ENCODE measurements at regions not wholly inside any gene's neighbourhood (a gene's known extent, or its start where the extent isn't known, plus 50 kb on each side); places are given as distances from the start of the nearest gene placed in this dataset.

DNA sequence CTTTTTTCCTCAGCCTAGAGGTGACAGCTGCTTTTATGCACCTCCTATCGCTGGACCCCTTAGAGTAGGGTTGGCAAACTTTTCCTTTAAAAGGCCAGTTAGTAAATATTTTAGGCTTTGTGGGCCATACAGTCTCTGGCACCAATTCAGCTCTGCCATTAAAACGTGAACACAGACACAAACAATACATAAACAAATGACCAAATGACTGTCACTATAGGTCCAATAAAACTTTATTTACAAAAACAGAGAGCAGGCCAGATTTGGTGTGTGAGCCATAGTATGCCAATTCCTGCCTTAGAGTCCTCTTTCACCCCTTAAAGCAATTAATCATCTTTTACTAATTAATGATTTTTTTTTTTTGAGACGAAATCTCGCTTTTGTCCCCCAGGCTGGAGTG is 61.1 kb upstream of the RPS13 start:
- H3K27ac ChIP-seq (ENCODE audit: insufficient read length, low read depth, low read length): no peak overlapping the region
- no peaks in the 10 kb centered on the region for H3K4me1 ChIP-seq (ENCODE audit: insufficient read depth, low read length)
- H3K9ac ChIP-seq (ENCODE audit: extremely low read depth, insufficient read length, low read length): no peak overlapping the region
- Mint-ChIP-seq H3K27ac (no peak overlapping the region), H3K4me1 (peaks cover 7 to 14% of the 10 kb centered on the region in 2 experiments), H3K4me3 (no peak overlapping the region), H3K36me3 (ENCODE audit: insufficient read depth in 1 of 3, low read depth in 3 of 3) (peaks cover 11 to 68% (median 59%) of the 10 kb centered on the region in 3 experiments; a peak in 6 of 7 replicates), H3K27me3 (ENCODE audit: low read depth) (no peaks in the 10 kb centered on the region), H3K9me3 (no peaks in the 10 kb centered on the region)
- H3K79me2 ChIP-seq (ENCODE audit: insufficient read depth, low read length): no peaks in the 10 kb centered on the region
- no peak overlapping the region for H2BK15ac ChIP-seq (ENCODE audit: low read depth, low read length)
- H3K56ac ChIP-seq (ENCODE audit: insufficient read length, low read depth, low read length): no peak overlapping the region
- H4K91ac ChIP-seq (ENCODE audit: insufficient read length, low read depth, low read length): no peak overlapping the region
- H2BK20ac ChIP-seq (ENCODE audit: low read depth, low read length, poor library complexity, severe bottlenecking): no peak overlapping the region
- H3K4ac ChIP-seq (ENCODE audit: low read depth, low read length): no peak overlapping the region
- WGBS (ENCODE audit: extremely low coverage, insufficient read length, low lambda C conversion rate): no CpG with 5 or more reads among the region's 4 CpGs
- H3K23ac ChIP-seq (ENCODE audit: insufficient read length, low read depth, low read length): no peak overlapping the region
- H3K79me1 ChIP-seq (ENCODE audit: insufficient read depth, low read depth, low read length, poor library complexity, severe bottlenecking): no peaks in the 10 kb centered on the region
- no peak overlapping the region for H2AFZ ChIP-seq (ENCODE audit: low read length)
- H4K5ac ChIP-seq (ENCODE audit: insufficient read length, low read depth, low read length): no peak overlapping the region
- no peaks in the 10 kb centered on the region for H4K20me1 ChIP-seq (ENCODE audit: control insufficient read depth, insufficient read depth, insufficient read length)
- H3T11ph ChIP-seq (ENCODE audit: low read length): no peak overlapping the region
- H2BK120ac ChIP-seq (ENCODE audit: low read depth, low read length, poor library complexity, severe bottlenecking): no peak overlapping the region
- no peaks in the 10 kb centered on the region for H3K23me2 ChIP-seq (ENCODE audit: insufficient read length, low read depth, low read length, poor library complexity, severe bottlenecking)
- no peaks in the 10 kb centered on the region for H3K27me3 ChIP-seq (ENCODE audit: insufficient read depth, low read length)
- no peaks in the 10 kb centered on the region for H3K9me3 ChIP-seq (ENCODE audit: control insufficient read depth, low read depth, low read length)
- no peak overlapping the region for H4K8ac ChIP-seq (replicated peaks; ENCODE audit: insufficient read length, low read depth, low read length)
- TF ChIP-seq, protein P1, sequence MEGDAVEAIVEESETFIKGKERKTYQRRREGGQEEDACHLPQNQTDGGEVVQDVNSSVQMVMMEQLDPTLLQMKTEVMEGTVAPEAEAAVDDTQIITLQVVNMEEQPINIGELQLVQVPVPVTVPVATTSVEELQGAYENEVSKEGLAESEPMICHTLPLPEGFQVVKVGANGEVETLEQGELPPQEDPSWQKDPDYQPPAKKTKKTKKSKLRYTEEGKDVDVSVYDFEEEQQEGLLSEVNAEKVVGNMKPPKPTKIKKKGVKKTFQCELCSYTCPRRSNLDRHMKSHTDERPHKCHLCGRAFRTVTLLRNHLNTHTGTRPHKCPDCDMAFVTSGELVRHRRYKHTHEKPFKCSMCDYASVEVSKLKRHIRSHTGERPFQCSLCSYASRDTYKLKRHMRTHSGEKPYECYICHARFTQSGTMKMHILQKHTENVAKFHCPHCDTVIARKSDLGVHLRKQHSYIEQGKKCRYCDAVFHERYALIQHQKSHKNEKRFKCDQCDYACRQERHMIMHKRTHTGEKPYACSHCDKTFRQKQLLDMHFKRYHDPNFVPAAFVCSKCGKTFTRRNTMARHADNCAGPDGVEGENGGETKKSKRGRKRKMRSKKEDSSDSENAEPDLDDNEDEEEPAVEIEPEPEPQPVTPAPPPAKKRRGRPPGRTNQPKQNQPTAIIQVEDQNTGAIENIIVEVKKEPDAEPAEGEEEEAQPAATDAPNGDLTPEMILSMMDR (conservative IDR thresholded peaks at IDR 0.05): no peak
- DNase-seq: no peak
- no peak overlapping the region for H2BK12ac ChIP-seq (ENCODE audit: insufficient read length, low read depth, low read length)
- H3K14ac ChIP-seq (ENCODE audit: insufficient read depth, low read length): no peak overlapping the region
- H2BK5ac ChIP-seq (ENCODE audit: insufficient read length, low read length): no peak overlapping the region
- no peak overlapping the region for H3K4me2 ChIP-seq (ENCODE audit: insufficient read depth, insufficient read length, low read length)
- no peak overlapping the region for H2AK5ac ChIP-seq (ENCODE audit: insufficient read length, low read length)
- H3K18ac ChIP-seq (ENCODE audit: insufficient read length, low read depth, low read length): no peak overlapping the region

Data from H9 (cell line).